ENCODE measurements at regions not wholly inside any gene's neighbourhood (a gene's known extent, or its start where the extent isn't known, plus 50 kb on each side); places are given as distances from the start of the nearest gene placed in this dataset.

DNA sequence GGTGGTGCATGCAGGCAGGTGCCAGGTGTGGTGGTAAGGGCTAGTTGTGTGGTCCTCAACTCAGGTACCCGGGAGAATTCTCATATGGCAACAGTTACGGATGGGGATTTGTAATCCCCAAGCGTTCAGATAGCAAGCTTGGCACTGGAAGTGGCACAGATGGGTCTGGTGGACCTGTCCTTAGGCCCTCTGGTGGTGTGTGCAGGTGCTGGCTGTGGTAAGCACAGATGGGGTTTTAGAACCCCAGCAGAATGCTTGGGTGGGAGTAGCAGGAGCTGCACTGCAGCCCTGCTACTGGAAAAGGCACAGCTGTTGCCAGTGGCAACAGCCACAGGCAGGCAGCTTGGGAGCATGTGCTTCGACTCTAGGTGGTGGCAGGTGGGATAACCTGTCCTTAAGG, 948.2 kb upstream of the FAM98A start:
- H3K4me3 ChIP-seq = no peak overlapping the region
- ChIA-PET CTCF (interaction anchor here (1.6 kb wide), 2 partner anchors 22 to 191 kb away, joined by 6 to 7 read pairs; no protein-coding TSS in a partner anchor), RAD21 (ENCODE audit: unreplicated experiment) (interaction anchor here (1.8 kb wide), 1 partner anchor 191 kb away, joined by 5 read pairs; no protein-coding TSS in a partner anchor), SMC1A (ENCODE audit: uncharacterized antibody, unreplicated experiment) (interaction anchor here (1.5 kb wide), 1 partner anchor 190 kb away, joined by 4 read pairs; no protein-coding TSS in a partner anchor), POLR2A (no interaction called here)
- H3K27ac ChIP-seq (ENCODE audit: control insufficient read depth, insufficient read depth) = no peak overlapping the region
- TF ChIP-seq POU2F2 (IDR thresholded peaks at IDR 0.05; ENCODE audit: borderline replicate concordance, low read depth, low read length) (no peak), WRNIP1 (IDR thresholded peaks at IDR 0.05; ENCODE audit: borderline replicate concordance, low read depth, low read length) (no peak), BRCA1 (IDR thresholded peaks at IDR 0.05; ENCODE audit: low read depth, low read length) (no peak), SPI1 (IDR thresholded peaks at IDR 0.05; ENCODE audit: borderline replicate concordance, insufficient read depth, low read depth, low read length) (no peak), SREBF1 (IDR thresholded peaks at IDR 0.05; ENCODE audit: low read length) (no peak), NR2C1 (IDR thresholded peaks at IDR 0.05) (no peak)
- TF ChIP-seq, protein P1, sequence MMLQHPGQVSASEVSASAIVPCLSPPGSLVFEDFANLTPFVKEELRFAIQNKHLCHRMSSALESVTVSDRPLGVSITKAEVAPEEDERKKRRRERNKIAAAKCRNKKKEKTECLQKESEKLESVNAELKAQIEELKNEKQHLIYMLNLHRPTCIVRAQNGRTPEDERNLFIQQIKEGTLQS (IDR thresholded peaks at IDR 0.05; ENCODE audit: borderline replicate concordance, extremely low read depth, low read depth, low read length) = no peak
- TF ChIP-seq, protein P2, sequence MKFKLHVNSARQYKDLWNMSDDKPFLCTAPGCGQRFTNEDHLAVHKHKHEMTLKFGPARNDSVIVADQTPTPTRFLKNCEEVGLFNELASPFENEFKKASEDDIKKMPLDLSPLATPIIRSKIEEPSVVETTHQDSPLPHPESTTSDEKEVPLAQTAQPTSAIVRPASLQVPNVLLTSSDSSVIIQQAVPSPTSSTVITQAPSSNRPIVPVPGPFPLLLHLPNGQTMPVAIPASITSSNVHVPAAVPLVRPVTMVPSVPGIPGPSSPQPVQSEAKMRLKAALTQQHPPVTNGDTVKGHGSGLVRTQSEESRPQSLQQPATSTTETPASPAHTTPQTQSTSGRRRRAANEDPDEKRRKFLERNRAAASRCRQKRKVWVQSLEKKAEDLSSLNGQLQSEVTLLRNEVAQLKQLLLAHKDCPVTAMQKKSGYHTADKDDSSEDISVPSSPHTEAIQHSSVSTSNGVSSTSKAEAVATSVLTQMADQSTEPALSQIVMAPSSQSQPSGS (IDR thresholded peaks at IDR 0.05; ENCODE audit: low read length) = no peak
- no peak overlapping the region for H3K4me2 ChIP-seq (ENCODE audit: control insufficient read depth, insufficient read depth)
- no peaks in the 10 kb centered on the region for H3K36me3 ChIP-seq (ENCODE audit: control insufficient read depth in 2 of 2, insufficient read depth in 2 of 2, low read length in 1 of 2)
- no peak for FAIRE-seq
- no peak overlapping the region for H3K9ac ChIP-seq (ENCODE audit: control insufficient read depth, insufficient read depth, low read length)
- H3K27me3 ChIP-seq (replicated peaks in 1 of 2; ENCODE audit: control insufficient read depth in 2 of 2, insufficient read depth in 2 of 2, low read length in 1 of 2) = no peaks in the 10 kb centered on the region
- BruUV-seq (replicated peaks) = no TSS peak
- ATAC-seq = peak; percentile 46; the same call in 2 of the 3 replicates
- H3K9me3 ChIP-seq (replicated peaks; ENCODE audit: control insufficient read depth, insufficient read depth, low read length) = no peaks in the 10 kb centered on the region; the same call in 2 of the 3 replicates
- intact Hi-C loops (cut with micrococcal nuclease; ENCODE audit: unreplicated experiment) (no loop called here), in situ Hi-C loops (cut with MboI) (no loop called here)
- no peaks in the 10 kb centered on the region for H4K20me1 ChIP-seq (ENCODE audit: control insufficient read depth, insufficient read depth)
- no peaks in the 10 kb centered on the region for H3K79me2 ChIP-seq (ENCODE audit: control insufficient read depth, insufficient read depth, low read length)
- H2AFZ ChIP-seq (ENCODE audit: control insufficient read depth, low read depth, low read length) = no peak overlapping the region
- WGBS (ENCODE audit: insufficient coverage, insufficient replicate concordance, low lambda C conversion rate, missing lambda C conversion rate) = 19% methylated on average over 4 of the region's 4 CpGs
- no peaks in the 10 kb centered on the region for H3K4me1 ChIP-seq (ENCODE audit: control insufficient read depth, insufficient read depth, low read length)
- no peak for DNase-seq (ENCODE audit: low read depth, low spot score)

All from GM12878 (cell line).